HEK293 (cell line): ENCODE measurements at regions not wholly inside any gene's neighbourhood (a gene's known extent, or its start where the extent isn't known, plus 50 kb on each side); places are given as distances from the start of the nearest gene placed in this dataset.

ENCODE experiments used
- CTCF ChIA-PET: fragments of 350-600 bp; formaldehyde crosslinking; extraction: SDS; loops from one replicate; lab custom pipeline; 2021; ENCODE audit warnings: antibody characterized with exemption; lab: Yijun Ruan, JAX
- POLR2A ChIA-PET: fragments of 300-600 bp; formaldehyde crosslinking; extraction: SDS; loops from one replicate; lab custom pipeline; 2020; ENCODE audit warnings: antibody characterized with exemption, inconsistent platforms; lab: Yijun Ruan, JAX
- H3K27ac ChIP-seq: fragments of 200-500 bp; sonication (Bioruptor generic); 2 replicates; pipeline ENCODE4 v1.5.1; 2014; ENCODE audit warnings: low read depth, low read length, control low read depth, inconsistent platforms; ENCODE audit errors: extremely low read depth
- H3K36me3 ChIP-seq, 2 experiments: fragments of 200-500 bp in 1 of 2; sonication (Bioruptor generic) in 1 of 2; 1 replicate in 1 of 2; 2 replicates in 1 of 2; pipeline ENCODE4 v1.5.1; 2014 to 2017; ENCODE audit warnings: inconsistent platforms in 2 of 2, low read length in 2 of 2; ENCODE audit not compliant: control insufficient read depth in 2 of 2, insufficient read depth in 1 of 2
- H3K4me1 ChIP-seq: fragments of 200-500 bp; sonication (Bioruptor generic); 2 replicates; pipeline ENCODE4 v1.5.1; 2014; ENCODE audit warnings: mild to moderate bottlenecking, low read length, inconsistent platforms; ENCODE audit not compliant: control insufficient read depth, insufficient read depth
- H3K4me3 ChIP-seq: 2 replicates; pipeline ENCODE4 v1.5.1; 2011; ENCODE audit warnings: low read depth, mild to moderate bottlenecking, control low read depth, low read length, moderate library complexity
- H3K9me3 ChIP-seq: fragments of 200-500 bp; sonication (Bioruptor generic); 2 replicates; pipeline ENCODE4 v1.5.1; 2014; ENCODE audit warnings: low read depth, low read length, inconsistent platforms; ENCODE audit not compliant: control insufficient read depth, insufficient read depth
- ATF2 ChIP-seq: fragments of 450-650 bp; formaldehyde crosslinking; IDR thresholded peaks from 2 replicates; pipeline ENCODE4 v1.5.1; 2016; ENCODE audit warnings: missing biosample characterization, missing genetic modification characterization, low read depth
- PBX3 ChIP-seq: sonication (generic); formaldehyde crosslinking; IDR thresholded peaks from 2 replicates; pipeline ENCODE4 v1.8.1; 2022; ENCODE audit warnings: mild to moderate bottlenecking, moderate library complexity, missing genetic modification reagents
- SCRT2 ChIP-seq: fragments of 450-650 bp; formaldehyde crosslinking; IDR thresholded peaks from 2 replicates; pipeline ENCODE4 v1.5.1; 2016; ENCODE audit warnings: missing biosample characterization, missing genetic modification characterization
- SETDB1 ChIP-seq: IDR thresholded peaks from one replicate; pipeline ENCODE4 v1.6.1; 2017; ENCODE audit warnings: mild to moderate bottlenecking, low read length, moderate library complexity, mixed read lengths; ENCODE audit not compliant: insufficient read length
- ZBTB10 ChIP-seq: fragments of 450-650 bp; formaldehyde crosslinking; IDR thresholded peaks from 2 replicates; pipeline ENCODE4 v1.5.1; 2016; ENCODE audit warnings: missing biosample characterization, missing genetic modification characterization
- ZFHX2 ChIP-seq: fragments of 450-650 bp; formaldehyde crosslinking; conservative IDR thresholded peaks from 2 replicates; pipeline ENCODE4 v1.5.1; 2016; ENCODE audit warnings: missing biosample characterization, missing genetic modification characterization
- ZIC2 ChIP-seq: fragments of 450-650 bp; formaldehyde crosslinking; IDR thresholded peaks from 2 replicates; pipeline ENCODE4 v1.5.1; 2016; ENCODE audit warnings: missing biosample characterization, missing genetic modification characterization
- ZNF521 ChIP-seq: fragments of 450-650 bp; formaldehyde crosslinking; IDR thresholded peaks from 2 replicates; pipeline ENCODE4 v1.5.1; 2017; ENCODE audit warnings: missing biosample characterization, mild to moderate bottlenecking, missing genetic modification characterization
- ZNF585B ChIP-seq: fragments of 450-650 bp; formaldehyde crosslinking; IDR thresholded peaks from 2 replicates; pipeline ENCODE4 v1.5.1; 2016; ENCODE audit warnings: missing biosample characterization, missing genetic modification characterization
- ZNF639 ChIP-seq: fragments of 450-650 bp; formaldehyde crosslinking; IDR thresholded peaks from 2 replicates; pipeline ENCODE4 v1.5.1; 2016; ENCODE audit warnings: missing biosample characterization, missing genetic modification characterization
- ZNF664 ChIP-seq: fragments of 450-650 bp; formaldehyde crosslinking; IDR thresholded peaks from 2 replicates; pipeline ENCODE4 v1.5.1; 2016; ENCODE audit warnings: missing biosample characterization, missing genetic modification characterization

- no peaks in the 10 kb centered on the region for H3K4me1 ChIP-seq
- H3K9me3 ChIP-seq: no peaks in the 10 kb centered on the region
- TF ChIP-seq ZIC2 (tag by site-specific recombination): peak; percentile 28; the same call in 1 of the 2 replicates
- TF ChIP-seq ZNF639 (tag by site-specific recombination): no peak
- no peak overlapping the region for H3K27ac ChIP-seq
- no peaks in the 10 kb centered on the region for H3K36me3 ChIP-seq
- ChIA-PET CTCF (no interaction called here), POLR2A (no interaction called here)
- H3K4me3 ChIP-seq: no peak overlapping the region
These were observed 66.4 kb upstream of the ZMIZ1 start for GRCh38 chr10:79002336-79002735.

GRCh38 chr10:79003183-79004100 lies 65.3 kb upstream of the ZMIZ1 start:
- H3K27ac ChIP-seq: no peak overlapping the region
- ChIA-PET CTCF (interaction anchor here (1.0 kb wide), 1 partner anchor 29 kb away, joined by 4 read pairs; no protein-coding TSS in a partner anchor), POLR2A (no interaction called here)
- no peaks in the 10 kb centered on the region for H3K4me1 ChIP-seq
- no peaks in the 10 kb centered on the region for H3K36me3 ChIP-seq
- H3K4me3 ChIP-seq: no peak overlapping the region
- TF ChIP-seq ZFHX2 (0 out of 2 replicates have a peak, but pooled peaks have one; percentile 17), ZNF585B (tag by site-specific recombination) (no peak)
- H3K9me3 ChIP-seq: no peaks in the 10 kb centered on the region

- ChIA-PET POLR2A (no interaction called here), CTCF (interaction anchor here (1.0 kb wide), 1 partner anchor 29 kb away, joined by 4 read pairs; no protein-coding TSS in a partner anchor)
- Histone ChIP-seq H3K4me1 (no peaks in the 10 kb centered on the region), H3K9me3 (no peaks in the 10 kb centered on the region), H3K4me3 (no peak overlapping the region), H3K27ac (no peak overlapping the region), H3K36me3 (no peaks in the 10 kb centered on the region)
- TF ChIP-seq ZNF664 (tag by site-specific recombination): no peak
These were observed 64.5 kb upstream of the ZMIZ1 start for GRCh38 chr10:79004311-79004710.

GRCh38 chr10:79005126-79005810 lies 63.5 kb upstream of the ZMIZ1 start:
- CTCF ChIA-PET: no interaction called here
- no peak overlapping the region for H3K27ac ChIP-seq
- TF ChIP-seq ZBTB10 (no peak), SCRT2 (tag by site-specific recombination) (0 out of 2 replicates have a peak, but pooled peaks have one; percentile 36)
- no peaks in the 10 kb centered on the region for H3K4me1 ChIP-seq
- POLR2A ChIA-PET: no interaction called here
- H3K4me3 ChIP-seq: no peak overlapping the region
- H3K36me3 ChIP-seq: no peaks in the 10 kb centered on the region
- H3K9me3 ChIP-seq: no peaks in the 10 kb centered on the region

GRCh38 chr10:79007018-79007417 lies 61.7 kb upstream of the ZMIZ1 start:
- CTCF ChIA-PET: interaction anchor here (0.8 kb wide), 1 partner anchor 32 kb away, joined by 3 read pairs; no protein-coding TSS in a partner anchor
- no peaks in the 10 kb centered on the region for H3K9me3 ChIP-seq
- no peaks in the 10 kb centered on the region for H3K4me1 ChIP-seq
- POLR2A ChIA-PET: no interaction called here
- no peak overlapping the region for H3K4me3 ChIP-seq
- no peaks in the 10 kb centered on the region for H3K36me3 ChIP-seq
- no peak overlapping the region for H3K27ac ChIP-seq
- no peak for TF ChIP-seq ZNF521 (tag by site-specific recombination)
- no peak for TF ChIP-seq ATF2 (tag by site-specific recombination)
- no peak for TF ChIP-seq PBX3 (CRISPR knock-in tag)
- TF ChIP-seq SETDB1: no peak
